Upper lobe of left lung (tissue), 6 donors: ENCODE measurements at regions not wholly inside any gene's neighbourhood (a gene's known extent, or its start where the extent isn't known, plus 50 kb on each side); places are given as distances from the start of the nearest gene placed in this dataset.

ENCODE experiments used
- ATAC-seq, 2 donors: fragments of 200-7000 bp; cut with Tn5 transposase; one replicate each; pipeline ENCODE4 v1.9.1; 2022; ENCODE audit warnings: mild to moderate bottlenecking in 2 of 2, moderate library complexity in 2 of 2; ENCODE audit not compliant: low FRiP score in 2 of 2
- DNase-seq, 2 donors: peaks; one replicate each; pipeline ENCODE4 v3.0.0-alpha.2; 2019 to 2020
- H3K27ac ChIP-seq, 4 donors: fragments of 200-600 bp; sonication (generic); one replicate each; pipeline ENCODE4 v1.5.1; 2016 to 2019
- H3K27me3 ChIP-seq, 4 donors: fragments of 200-600 bp; sonication (generic); one replicate each; pipeline ENCODE4 v1.5.1; 2017 to 2019
- H3K36me3 ChIP-seq, 4 donors: fragments of 200-600 bp; sonication (generic); one replicate each; pipeline ENCODE4 v1.5.1; 2016 to 2019
- H3K4me1 ChIP-seq, 4 donors: fragments of 200-600 bp; sonication (generic); one replicate each; pipeline ENCODE4 v1.5.1; 2018 to 2019
- H3K4me3 ChIP-seq, 4 donors: fragments of 200-600 bp; sonication (generic); one replicate each; pipeline ENCODE4 v1.5.1; 2017 to 2019; ENCODE audit warnings: mild to moderate bottlenecking in 2 of 4, moderate library complexity in 1 of 4
- H3K9me3 ChIP-seq, 4 donors: fragments of 200-600 bp; sonication (generic); one replicate each; pipeline ENCODE4 v1.5.1; 2018 to 2019
- CTCF ChIP-seq, 6 experiments: fragments of 450-650 bp in 4 of 6; fragments of 200-600 bp in 2 of 6; sonication (generic) in 2 of 6; IDR thresholded peaks; one replicate each; pipeline ENCODE4 v1.5.1; 2016 to 2019; ENCODE audit warnings: antibody characterized with exemption in 6 of 6
- EP300 ChIP-seq, 4 donors: sonication (generic); formaldehyde crosslinking; IDR thresholded peaks; one replicate each; pipeline ENCODE4 v1.5.1; 2017; ENCODE audit warnings: antibody characterized with exemption in 4 of 4, control low read depth in 2 of 4
- POLR2A ChIP-seq, 4 donors: fragments of 450-650 bp; IDR thresholded peaks; one replicate each; pipeline ENCODE4 v1.5.1; 2016 to 2017; ENCODE audit warnings: antibody characterized with exemption in 4 of 4, mild to moderate bottlenecking in 2 of 4
- POLR2AphosphoS5 ChIP-seq, 2 donors: sonication (generic); formaldehyde crosslinking; IDR thresholded peaks; one replicate each; pipeline ENCODE4 v1.5.1; 2017; ENCODE audit warnings: antibody characterized with exemption in 2 of 2
- WGBS, 2 donors: methylation state at CpG; one replicate each; pipeline ENCODE4 v1.1.5; 2017 to 2018; 5-methylcytosine and 5-hydroxymethylcytosine counted together
- donor health status: DM: no; HTN: no; CAD: no; lungs with moderate emphysema.
- donor health status: DM: no; HTN: yes; CAD: no; lungs with severe emphysema.

- H3K27me3 ChIP-seq = no peaks in the 10 kb centered on the region
- DNase-seq (no peak), ATAC-seq (no peak)
- H3K27ac ChIP-seq = no peak overlapping the region
- H3K36me3 ChIP-seq = no peaks in the 10 kb centered on the region
- WGBS, 2 donors = 71 to 72% methylated on average over 1 of the region's 1 CpG
- H3K9me3 ChIP-seq = no peaks in the 10 kb centered on the region
- H3K4me1 ChIP-seq = no peaks in the 10 kb centered on the region
- H3K4me3 ChIP-seq = no peak overlapping the region
- no peak for TF ChIP-seq EP300 (IDR thresholded peaks at IDR 0.05)
- TF ChIP-seq CTCF (IDR thresholded peaks at IDR 0.05) = no peak
- TF ChIP-seq POLR2AphosphoS5 (IDR thresholded peaks at IDR 0.05) = no peak
- TF ChIP-seq POLR2A (IDR thresholded peaks at IDR 0.05) = no peak
Measured at GRCh38 chr16:79903471-79903870, 302.9 kb upstream of the MAF start.

GRCh38 chr16:79902351-79902750 lies 301.8 kb upstream of the MAF start:
- Histone ChIP-seq H3K9me3 (no peaks in the 10 kb centered on the region), H3K27ac (no peak overlapping the region), H3K27me3 (no peaks in the 10 kb centered on the region), H3K4me3 (no peak overlapping the region), H3K36me3 (no peaks in the 10 kb centered on the region), H3K4me1 (no peaks in the 10 kb centered on the region)
- TF ChIP-seq EP300 (IDR thresholded peaks at IDR 0.05) (no peak), CTCF (IDR thresholded peaks at IDR 0.05) (no peak), POLR2A (IDR thresholded peaks at IDR 0.05) (no peak), POLR2AphosphoS5 (IDR thresholded peaks at IDR 0.05) (no peak)
- WGBS, 2 donors = 85 to 87% methylated on average over 4 of the region's 4 CpGs
- DNase-seq (no peak), ATAC-seq (no peak)

- no peak for ATAC-seq
- no peak for TF ChIP-seq EP300 (IDR thresholded peaks at IDR 0.05)
- no peak for TF ChIP-seq POLR2AphosphoS5 (IDR thresholded peaks at IDR 0.05)
- TF ChIP-seq POLR2A (IDR thresholded peaks at IDR 0.05) = no peak
- no peak for TF ChIP-seq CTCF (IDR thresholded peaks at IDR 0.05)
- Histone ChIP-seq H3K9me3 (no peaks in the 10 kb centered on the region), H3K27me3 (no peaks in the 10 kb centered on the region), H3K4me1 (no peaks in the 10 kb centered on the region), H3K36me3 (no peaks in the 10 kb centered on the region), H3K4me3 (no peak overlapping the region), H3K27ac (no peak overlapping the region)
- no peak for DNase-seq
- WGBS, 2 donors = 90 to 96% methylated on average over 4 of the region's 4 CpGs
Measured at GRCh38 chr16:79901522-79901921, 301.0 kb upstream of the MAF start.

DNA sequence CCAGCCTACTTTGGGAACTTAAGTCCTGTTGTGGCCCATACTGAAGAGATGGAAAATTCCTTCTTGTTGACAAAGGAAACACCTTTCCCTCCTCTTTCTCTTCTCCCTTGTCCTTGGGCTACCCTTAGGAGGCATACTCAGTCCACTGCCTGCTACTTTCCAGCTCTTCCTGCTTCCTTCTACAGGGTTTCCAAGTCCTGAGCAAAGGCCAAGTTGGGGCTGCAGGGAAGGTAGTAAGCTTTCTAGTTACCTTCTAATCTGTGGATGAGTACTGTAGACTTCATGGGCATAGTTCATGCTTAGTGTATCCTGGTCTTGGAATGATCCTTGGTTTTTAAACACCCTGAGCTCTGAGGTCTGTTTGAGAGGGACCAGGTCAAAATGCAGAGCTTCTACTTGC lies 299.2 kb upstream of the MAF start:
- Histone ChIP-seq H3K27me3 (no peaks in the 10 kb centered on the region), H3K27ac (no peak overlapping the region), H3K36me3 (no peaks in the 10 kb centered on the region), H3K4me3 (no peak overlapping the region), H3K4me1 (no peaks in the 10 kb centered on the region), H3K9me3 (no peaks in the 10 kb centered on the region)
- ATAC-seq (no peak), DNase-seq (no peak)
- no peak for TF ChIP-seq POLR2AphosphoS5 (IDR thresholded peaks at IDR 0.05)
- no peak for TF ChIP-seq EP300 (IDR thresholded peaks at IDR 0.05)
- no peak for TF ChIP-seq POLR2A (IDR thresholded peaks at IDR 0.05)
- no peak for TF ChIP-seq CTCF (IDR thresholded peaks at IDR 0.05)

- Histone ChIP-seq H3K27me3 (no peaks in the 10 kb centered on the region), H3K4me3 (no peak overlapping the region), H3K36me3 (no peaks in the 10 kb centered on the region), H3K9me3 (no peaks in the 10 kb centered on the region), H3K4me1 (no peaks in the 10 kb centered on the region), H3K27ac (no peak overlapping the region)
- no peak for TF ChIP-seq EP300 (IDR thresholded peaks at IDR 0.05)
- TF ChIP-seq CTCF (IDR thresholded peaks at IDR 0.05) = no peak
- no peak for TF ChIP-seq POLR2AphosphoS5 (IDR thresholded peaks at IDR 0.05)
- no peak for TF ChIP-seq POLR2A (IDR thresholded peaks at IDR 0.05)
- DNase-seq (no peak), ATAC-seq (no peak)
- WGBS, 2 donors = 81 to 83% methylated on average over 3 of the region's 3 CpGs
Measured at GRCh38 chr16:79899316-79899715, 298.8 kb upstream of the MAF start.
